22Rv1 (cell line): ENCODE measurements at regions not wholly inside any gene's neighbourhood (a gene's known extent, or its start where the extent isn't known, plus 50 kb on each side); places are given as distances from the start of the nearest gene placed in this dataset.

Experiments
- H3K27ac ChIP-seq: fragments of 450-650 bp; 2 replicates; pipeline ENCODE4 v1.5.1; 2017
- ZFX ChIP-seq: fragments of 450-650 bp; IDR thresholded peaks from 2 replicates; pipeline ENCODE4 v1.6.1; 2017; ENCODE audit warnings: antibody characterized with exemption, borderline replicate concordance
- TF ChIP-seq, protein P1 (sequence below): fragments of 450-650 bp; IDR thresholded peaks from 2 replicates; pipeline ENCODE4 v1.5.1; 2017; ENCODE audit warnings: mild to moderate bottlenecking

DNA sequence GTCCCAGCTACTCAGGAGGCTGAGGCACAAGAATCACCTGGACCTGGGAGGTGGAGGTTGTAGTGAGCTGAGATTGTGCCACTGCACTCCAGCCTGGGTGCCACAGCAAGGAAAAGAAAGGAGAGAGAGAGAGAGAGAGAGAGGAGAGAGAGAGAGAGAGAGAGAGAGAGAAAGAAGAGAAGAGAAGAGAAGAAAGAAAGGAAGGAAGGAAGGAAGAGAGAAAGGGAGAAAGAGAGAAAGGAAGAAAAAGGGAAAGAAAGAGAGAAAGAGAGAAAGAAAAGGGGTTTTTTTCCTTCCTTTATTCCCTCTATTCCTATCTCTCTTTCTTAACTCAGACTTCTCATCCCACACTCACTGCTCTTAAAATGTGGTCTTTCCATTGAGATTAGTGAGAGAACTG is 238.7 kb upstream of the PRDM1 start:
- TF ChIP-seq, protein P1, sequence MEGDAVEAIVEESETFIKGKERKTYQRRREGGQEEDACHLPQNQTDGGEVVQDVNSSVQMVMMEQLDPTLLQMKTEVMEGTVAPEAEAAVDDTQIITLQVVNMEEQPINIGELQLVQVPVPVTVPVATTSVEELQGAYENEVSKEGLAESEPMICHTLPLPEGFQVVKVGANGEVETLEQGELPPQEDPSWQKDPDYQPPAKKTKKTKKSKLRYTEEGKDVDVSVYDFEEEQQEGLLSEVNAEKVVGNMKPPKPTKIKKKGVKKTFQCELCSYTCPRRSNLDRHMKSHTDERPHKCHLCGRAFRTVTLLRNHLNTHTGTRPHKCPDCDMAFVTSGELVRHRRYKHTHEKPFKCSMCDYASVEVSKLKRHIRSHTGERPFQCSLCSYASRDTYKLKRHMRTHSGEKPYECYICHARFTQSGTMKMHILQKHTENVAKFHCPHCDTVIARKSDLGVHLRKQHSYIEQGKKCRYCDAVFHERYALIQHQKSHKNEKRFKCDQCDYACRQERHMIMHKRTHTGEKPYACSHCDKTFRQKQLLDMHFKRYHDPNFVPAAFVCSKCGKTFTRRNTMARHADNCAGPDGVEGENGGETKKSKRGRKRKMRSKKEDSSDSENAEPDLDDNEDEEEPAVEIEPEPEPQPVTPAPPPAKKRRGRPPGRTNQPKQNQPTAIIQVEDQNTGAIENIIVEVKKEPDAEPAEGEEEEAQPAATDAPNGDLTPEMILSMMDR: no peak
- TF ChIP-seq ZFX: no peak
- no peak overlapping the region for H3K27ac ChIP-seq

DNA sequence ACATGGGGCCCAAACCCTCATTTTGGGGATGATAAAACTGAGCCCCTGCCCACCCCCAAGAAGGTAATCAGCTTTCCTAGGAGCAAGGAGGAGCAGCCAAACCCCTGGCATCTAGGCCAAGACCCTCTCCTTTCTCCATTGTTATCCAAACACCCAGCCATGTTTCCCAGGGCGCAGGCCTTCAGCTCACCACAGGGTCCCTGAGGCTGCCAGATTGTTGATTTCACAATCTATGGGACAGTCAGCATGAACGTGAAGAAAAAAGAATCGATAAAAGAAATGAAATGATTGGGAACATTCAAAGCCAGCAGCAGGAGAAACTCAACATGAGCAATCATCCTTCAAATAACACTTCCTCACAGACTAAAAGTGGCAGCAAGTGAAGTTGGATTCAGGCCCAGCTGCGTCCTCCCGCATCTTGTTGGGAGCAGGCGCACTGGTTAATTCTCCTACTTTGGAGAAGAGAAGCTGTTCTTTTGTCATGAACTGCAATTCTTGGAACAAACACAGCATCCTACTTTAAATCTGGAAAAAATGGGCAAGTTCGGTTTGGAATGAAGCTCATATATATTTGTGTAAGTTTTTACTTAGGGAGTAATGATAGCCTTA is 241.8 kb upstream of the PRDM1 start:
- TF ChIP-seq, protein P1: no peak
- TF ChIP-seq ZFX: no peak
- no peak overlapping the region for H3K27ac ChIP-seq

DNA sequence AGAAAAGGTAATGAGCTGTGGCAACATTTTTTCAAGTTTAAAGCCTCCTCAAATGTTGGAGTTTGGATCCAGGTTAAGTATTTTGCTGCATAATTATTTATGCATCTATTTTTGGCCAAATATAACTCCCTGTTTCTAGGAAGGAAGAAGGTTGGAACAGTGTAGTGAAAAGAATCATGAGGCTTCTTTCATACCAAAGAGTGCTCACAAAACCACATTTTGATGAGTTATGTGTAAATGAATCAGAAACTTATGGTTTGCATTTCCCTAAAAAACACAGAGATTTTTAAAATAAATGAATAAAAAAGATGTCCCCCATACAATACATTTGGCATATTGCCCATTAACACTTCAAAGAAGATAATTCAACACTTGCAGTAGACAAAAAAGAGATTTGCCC is 246.9 kb upstream of the PRDM1 start:
- TF ChIP-seq, protein P1: no peak
- no peak for TF ChIP-seq ZFX
- H3K27ac ChIP-seq: no peak overlapping the region

DNA sequence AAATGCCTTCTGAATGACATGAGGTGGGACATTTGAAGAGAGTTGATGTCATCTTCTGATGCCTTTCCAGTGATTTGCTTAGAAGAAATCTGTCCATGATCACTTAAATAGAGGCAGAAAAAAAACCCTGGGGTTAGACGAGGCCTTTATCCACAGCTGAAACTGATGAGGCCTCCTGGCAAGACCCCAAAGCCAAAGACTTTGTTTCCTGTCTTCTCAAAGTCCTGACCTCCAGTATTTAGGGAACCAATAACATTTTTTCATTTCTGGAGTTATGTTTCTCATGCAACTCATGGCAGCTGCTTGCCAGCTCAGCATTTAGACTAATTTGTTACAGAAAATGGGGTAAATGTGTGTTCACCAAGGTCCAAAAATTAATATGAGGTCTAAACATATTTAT is 248.0 kb upstream of the PRDM1 start:
- TF ChIP-seq ZFX: no peak
- TF ChIP-seq, protein P1: no peak
- H3K27ac ChIP-seq: no peak overlapping the region

DNA sequence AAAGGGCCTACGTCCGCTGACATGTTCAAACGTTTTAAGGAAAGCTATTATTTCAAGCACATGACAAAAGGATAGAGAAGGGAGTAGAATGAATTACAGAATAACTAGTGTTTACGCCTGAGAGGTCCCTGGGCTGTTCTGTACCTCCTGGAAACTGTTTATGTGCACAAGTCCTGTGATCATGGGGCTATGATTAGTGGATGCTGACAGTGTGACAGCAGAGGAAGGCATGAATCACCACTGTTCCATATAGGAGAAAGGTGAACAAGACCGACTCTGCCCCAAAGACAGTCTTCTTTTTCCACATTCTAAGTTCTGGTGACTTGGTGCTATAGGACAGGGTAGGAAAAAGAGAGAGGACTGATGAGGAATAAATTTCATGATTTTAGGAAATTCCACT is 249.2 kb upstream of the PRDM1 start:
- H3K27ac ChIP-seq: no peak overlapping the region

DNA sequence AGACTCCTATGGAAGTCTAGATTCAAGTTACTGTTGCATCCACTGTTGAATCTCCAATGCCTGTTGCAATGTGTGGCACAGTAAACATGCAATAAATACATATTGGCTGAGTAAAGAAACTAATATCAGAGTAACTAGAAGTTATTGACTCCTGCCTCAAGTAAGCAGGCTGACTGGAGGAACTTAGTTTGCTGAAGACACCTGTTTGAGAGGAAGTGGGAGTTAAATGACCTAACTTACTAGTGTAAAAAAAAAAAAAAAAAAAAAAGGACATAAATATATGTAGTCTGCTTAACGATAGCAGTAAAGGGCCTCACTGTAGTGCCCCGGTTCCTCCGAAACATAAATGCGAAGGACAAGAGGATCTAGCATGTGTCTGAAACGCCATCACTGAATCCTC is 249.8 kb upstream of the PRDM1 start:
- TF ChIP-seq ZFX: no peak
- TF ChIP-seq, protein P1: no peak
- H3K27ac ChIP-seq: no peak overlapping the region

More for the DNA sequence above, 249.2 kb upstream of the PRDM1 start:
- TF ChIP-seq, protein P1: no peak
- no peak for TF ChIP-seq ZFX

DNA sequence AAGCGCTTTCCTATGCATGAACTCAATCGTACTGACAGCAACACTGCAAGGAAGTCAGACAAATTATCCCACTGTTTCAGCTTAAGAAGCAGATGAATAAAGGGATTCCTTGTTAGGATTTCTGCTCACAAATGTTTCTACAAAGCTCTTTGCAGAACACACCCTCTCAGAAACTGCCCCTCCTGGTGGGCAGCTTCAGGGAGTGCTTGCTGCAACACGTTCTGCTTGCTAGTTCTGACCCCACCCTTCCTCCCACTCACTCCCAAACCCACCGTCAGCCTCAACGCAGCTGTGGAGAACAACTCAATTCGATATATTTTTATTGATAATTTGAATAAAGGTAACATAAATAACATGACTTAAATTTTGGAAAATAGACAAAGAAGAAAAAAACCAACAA is 250.8 kb upstream of the PRDM1 start:
- no peak for TF ChIP-seq ZFX
- TF ChIP-seq, protein P1: peak; percentile 17; the same call in 1 of the 2 replicates
- no peak overlapping the region for H3K27ac ChIP-seq
